Heart left ventricle (tissue), 16 donors: ENCODE measurements at regions not wholly inside any gene's neighbourhood (a gene's known extent, or its start where the extent isn't known, plus 50 kb on each side); places are given as distances from the start of the nearest gene placed in this dataset.

ENCODE experiments used
- ATAC-seq, 4 donors: fragments of 200-7000 bp; cut with Tn5 transposase; one replicate each; pipeline ENCODE4 v1.9.1; 2020 to 2022; ENCODE audit warnings: moderate library complexity in 4 of 4, mild to moderate bottlenecking in 3 of 4, moderate number of reproducible peaks in 1 of 4
- DNase-seq, 5 donors: peaks; one replicate each; pipeline ENCODE4 v3.0.0-alpha.2; 2020
- H3K27ac ChIP-seq, 12 donors: fragments of 200-600 bp; sonication (generic) in 4 of 12; one replicate each; pipeline versions ENCODE4 v1.5.0 to v1.8.0; 2016 to 2022; ENCODE audit warnings: mild to moderate bottlenecking in 2 of 12
- H3K27me3 ChIP-seq, 9 donors: fragments of 200-600 bp; sonication (generic) in 2 of 9; one replicate each; pipeline versions ENCODE4 v1.5.1 to v1.8.0; 2016 to 2022; ENCODE audit warnings: mild to moderate bottlenecking in 3 of 9
- H3K36me3 ChIP-seq, 9 donors: fragments of 200-600 bp; sonication (generic) in 2 of 9; one replicate each; pipeline versions ENCODE4 v1.5.0 to v1.8.0; 2018 to 2022; ENCODE audit warnings: mild to moderate bottlenecking in 2 of 9
- H3K4me1 ChIP-seq, 12 donors: fragments of 200-600 bp; sonication (generic) in 4 of 12; one replicate each; pipeline versions ENCODE4 v1.5.0 to v1.8.0; 2016 to 2022; ENCODE audit warnings: mild to moderate bottlenecking in 3 of 12
- H3K4me3 ChIP-seq, 12 donors: fragments of 200-600 bp; sonication (generic) in 4 of 12; one replicate each; pipeline versions ENCODE4 v1.5.0 to v1.8.0; 2017 to 2022; ENCODE audit warnings: mild to moderate bottlenecking in 9 of 12, moderate library complexity in 4 of 12
- H3K9me3 ChIP-seq, 12 donors: fragments of 200-600 bp; sonication (generic) in 4 of 12; one replicate each; pipeline versions ENCODE4 v1.5.0 to v1.8.0; 2016 to 2022; ENCODE audit warnings: mild to moderate bottlenecking in 1 of 12
- POLR2A ChIP-seq, 2 donors: fragments of 450-650 bp; IDR thresholded peaks; one replicate each; pipeline ENCODE4 v1.6.1; 2017; ENCODE audit warnings: antibody characterized with exemption in 2 of 2, mild to moderate bottlenecking in 2 of 2, moderate library complexity in 2 of 2
- WGBS, 4 donors: extraction: QIAGEN DNeasy Blood & Tissue Kit in 2 of 4; methylation state at CpG; one replicate each; pipeline versions ENCODE4 v1.1.5 to v1.1.7; 2013 to 2018; 5-methylcytosine and 5-hydroxymethylcytosine counted together
- intact Hi-C, 10 donors: fragments of 100-400 bp; cut with DNase I; formaldehyde crosslinking; loops; one replicate each; pipeline versions ENCODE4 v1.11.1 to v1.14.2; 2022
- TF ChIP-seq, protein P1 (sequence below), 12 donors: fragments of 200-600 bp; sonication (generic) in 4 of 12; IDR thresholded peaks; one replicate each; pipeline versions ENCODE4 v1.5.0 to v1.8.0; 2018 to 2022; ENCODE audit warnings: antibody characterized with exemption in 12 of 12, mild to moderate bottlenecking in 5 of 12
- donor health status: ischemic (EF 13 %, LVEDD 7.1; RV severe dilation, severe dysfunction).
- donor health status: healthy with polysubstance abuse.
- donor health status: DM: no; HTN: yes; CAD: no.
- donor health status: DM: no; HTN: no; CAD: no.
- donor health status: ischemic (EF 25% LVEDD 6.9; RV normal size, moderate dysfunction).
- donor health status: ischemic (EF 25% LVEDD 5.7; RV mildly dilated, moderate dysfunction).
- donor health status: healthy.
- donor health status: DM: yes; HTN: yes; CAD: no.
- donor health status: ischemic (EF 35%, LVEDD 5.7; RV mildly dilated, moderate dysfunction).
- donor health status: nonischemic (EF 11% LVEDD 7.7; RV severe dilation, severe dysfunction).
- donor health status: DM: yes; HTN: yes; CAD: no.
- donor health status: PGD.
- donor health status: ischemic (EF 29% LVEDD 5.4; RV normal size, mild dysfunction).
- donor health status: nonischemic (EF 23%, LVEDD 6.1; RV moderate dilation, normal function).

- Histone ChIP-seq H3K4me3 (no peak overlapping the region), H3K9me3 (no peaks in the 10 kb centered on the region), H3K27me3 (no peaks in the 10 kb centered on the region), H3K4me1 (no peaks in the 10 kb centered on the region), H3K36me3 (no peaks in the 10 kb centered on the region), H3K27ac (no peak overlapping the region)
- ATAC-seq (no peak), DNase-seq (no peak)
- intact Hi-C loops, result no loop called here
- TF ChIP-seq, protein P1, sequence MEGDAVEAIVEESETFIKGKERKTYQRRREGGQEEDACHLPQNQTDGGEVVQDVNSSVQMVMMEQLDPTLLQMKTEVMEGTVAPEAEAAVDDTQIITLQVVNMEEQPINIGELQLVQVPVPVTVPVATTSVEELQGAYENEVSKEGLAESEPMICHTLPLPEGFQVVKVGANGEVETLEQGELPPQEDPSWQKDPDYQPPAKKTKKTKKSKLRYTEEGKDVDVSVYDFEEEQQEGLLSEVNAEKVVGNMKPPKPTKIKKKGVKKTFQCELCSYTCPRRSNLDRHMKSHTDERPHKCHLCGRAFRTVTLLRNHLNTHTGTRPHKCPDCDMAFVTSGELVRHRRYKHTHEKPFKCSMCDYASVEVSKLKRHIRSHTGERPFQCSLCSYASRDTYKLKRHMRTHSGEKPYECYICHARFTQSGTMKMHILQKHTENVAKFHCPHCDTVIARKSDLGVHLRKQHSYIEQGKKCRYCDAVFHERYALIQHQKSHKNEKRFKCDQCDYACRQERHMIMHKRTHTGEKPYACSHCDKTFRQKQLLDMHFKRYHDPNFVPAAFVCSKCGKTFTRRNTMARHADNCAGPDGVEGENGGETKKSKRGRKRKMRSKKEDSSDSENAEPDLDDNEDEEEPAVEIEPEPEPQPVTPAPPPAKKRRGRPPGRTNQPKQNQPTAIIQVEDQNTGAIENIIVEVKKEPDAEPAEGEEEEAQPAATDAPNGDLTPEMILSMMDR (IDR thresholded peaks at IDR 0.05), result no peak
- TF ChIP-seq POLR2A (IDR thresholded peaks at IDR 0.05), result no peak
Measured at GRCh38 chr5:166594567-166594966, 1696.9 kb upstream of the WWC1 start.

- H3K27ac ChIP-seq, result no peak overlapping the region
- DNase-seq (no peak), ATAC-seq (no peak)
- intact Hi-C loops, result no loop called here
- TF ChIP-seq, protein P1 (IDR thresholded peaks at IDR 0.05), result no peak
- no peak for TF ChIP-seq POLR2A (IDR thresholded peaks at IDR 0.05)
- WGBS, 4 donors, result 44 to 52% (median 46%) methylated on average over 7 of the region's 7 CpGs
- H3K36me3 ChIP-seq, result no peaks in the 10 kb centered on the region
- no peaks in the 10 kb centered on the region for H3K27me3 ChIP-seq
- no peak overlapping the region for H3K4me3 ChIP-seq
- no peaks in the 10 kb centered on the region for H3K9me3 ChIP-seq
- no peaks in the 10 kb centered on the region for H3K4me1 ChIP-seq
Measured at GRCh38 chr5:166595274-166595951, 1696.0 kb upstream of the WWC1 start.

DNA sequence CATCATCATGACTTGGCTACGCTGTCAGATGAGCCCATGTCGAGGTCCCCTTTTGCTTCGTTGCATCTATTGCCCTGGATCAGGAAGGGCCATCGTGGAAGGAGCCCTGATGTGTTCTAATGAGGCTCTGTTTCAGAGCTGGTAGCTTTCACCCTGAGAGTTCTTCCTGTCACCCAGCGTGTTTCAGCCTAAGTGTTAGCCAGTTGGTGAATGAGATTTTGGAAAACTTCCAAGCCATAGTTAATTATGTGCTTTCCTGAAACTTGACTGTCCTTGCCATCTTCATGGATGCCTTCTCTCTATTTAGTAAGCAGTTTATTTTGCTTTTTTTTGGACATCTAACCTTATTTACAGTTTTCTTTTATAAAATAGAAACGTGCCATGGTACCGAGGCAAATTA is 1695.4 kb upstream of the WWC1 start:
- 61 to 66% (median 64%) methylated on average over 7 of the region's 7 CpGs for WGBS, 4 donors
- H3K27ac ChIP-seq, result no peak overlapping the region
- intact Hi-C loops, result no loop called here
- DNase-seq (no peak), ATAC-seq (no peak)
- no peaks in the 10 kb centered on the region for H3K36me3 ChIP-seq
- no peaks in the 10 kb centered on the region for H3K27me3 ChIP-seq
- no peaks in the 10 kb centered on the region for H3K9me3 ChIP-seq
- no peak overlapping the region for H3K4me3 ChIP-seq
- H3K4me1 ChIP-seq, result no peaks in the 10 kb centered on the region
- TF ChIP-seq, protein P1 (IDR thresholded peaks at IDR 0.05), result no peak
- TF ChIP-seq POLR2A (IDR thresholded peaks at IDR 0.05), result no peak

DNA sequence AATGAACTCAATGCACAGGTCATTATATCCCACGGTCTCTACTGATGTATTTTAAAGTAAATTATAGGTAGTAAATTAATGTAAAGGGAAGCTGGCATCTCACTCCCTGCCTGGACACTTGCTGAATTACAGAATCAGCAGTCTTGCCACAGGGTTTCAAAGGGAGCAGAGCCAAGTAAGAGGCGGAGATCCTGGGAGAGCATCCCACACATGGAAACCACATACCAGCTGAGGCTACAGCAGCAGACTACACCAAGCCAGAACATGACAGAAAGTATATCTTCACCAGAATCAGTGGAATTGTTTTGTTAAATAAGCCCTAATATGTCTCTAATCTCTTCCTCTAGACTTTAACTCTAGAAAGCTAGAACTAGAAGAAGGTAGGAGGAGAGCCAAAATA is 1689.2 kb upstream of the WWC1 start:
- H3K4me1 ChIP-seq, result no peaks in the 10 kb centered on the region
- DNase-seq, result no peak
- TF ChIP-seq POLR2A (IDR thresholded peaks at IDR 0.05), result no peak
- TF ChIP-seq, protein P1 (IDR thresholded peaks at IDR 0.05), result no peak
- 74 to 96% (median 82%) methylated on average over 2 of the region's 2 CpGs for WGBS, 4 donors
- no peaks in the 10 kb centered on the region for H3K36me3 ChIP-seq
- H3K4me3 ChIP-seq, result no peak overlapping the region
- ATAC-seq, result no peak
- H3K9me3 ChIP-seq, result peaks cover 0 to under 1% (median 0%) of the 10 kb centered on the region in 12 donors
- intact Hi-C loops, result no loop called here
- H3K27ac ChIP-seq, result no peak overlapping the region
- H3K27me3 ChIP-seq, result no peaks in the 10 kb centered on the region
